BLaER1 treated with 17β-estradiol and CSF1 and Interleukin-3, amounts not matched to agents 10 nM and 100 nM (cell line): ENCODE measurements at regions not wholly inside any gene's neighbourhood (a gene's known extent, or its start where the extent isn't known, plus 50 kb on each side); places are given as distances from the start of the nearest gene placed in this dataset.
A peak's percentile ranks its signal among the peaks of the same experiment; 100 is the strongest.
"Not testable (repeated sequence)": the region's sequence is repeated elsewhere in the genome, so short reads cannot be mapped to it uniquely, and the experiment has no call there.

Experiments used
- H3K27ac ChIP-seq, 11 experiments: shearing (Covaris generic); formaldehyde crosslinking; 2 replicates each; pipeline ENCODE4 v1.8.1; 2022
- H3K27me3 ChIP-seq, 11 experiments: shearing (Covaris generic); formaldehyde crosslinking; 2 replicates each; pipeline ENCODE4 v1.8.1; 2022
- H3K36me3 ChIP-seq, 11 experiments: shearing (Covaris generic); formaldehyde crosslinking; 2 replicates each; pipeline ENCODE4 v1.8.1; 2022
- H3K4me1 ChIP-seq, 10 experiments: shearing (Covaris generic); formaldehyde crosslinking; 2 replicates each; pipeline ENCODE4 v1.8.1; 2022
- H3K4me2 ChIP-seq, 11 experiments: shearing (Covaris generic); formaldehyde crosslinking; 2 replicates each; pipeline ENCODE4 v1.8.1; 2022
- H3K4me3 ChIP-seq, 10 experiments: shearing (Covaris generic); formaldehyde crosslinking; 2 replicates each; pipeline ENCODE4 v1.8.1; 2022
- H3K9ac ChIP-seq, 11 experiments: shearing (Covaris generic); formaldehyde crosslinking; 2 replicates each; pipeline ENCODE4 v1.8.1; 2022
- H3K9me3 ChIP-seq, 11 experiments: shearing (Covaris generic); formaldehyde crosslinking; replicated peaks in 1 of 11; 2 replicates each; pipeline ENCODE4 v1.8.1; 2022
- H4K20me1 ChIP-seq, 11 experiments: shearing (Covaris generic); formaldehyde crosslinking; 2 replicates each; pipeline ENCODE4 v1.8.1; 2022
- Cebpa-rat ChIP-seq, 11 experiments: shearing (Covaris generic); IDR thresholded peaks; 2 replicates each; pipeline ENCODE4 v1.8.1; 2022

DNA sequence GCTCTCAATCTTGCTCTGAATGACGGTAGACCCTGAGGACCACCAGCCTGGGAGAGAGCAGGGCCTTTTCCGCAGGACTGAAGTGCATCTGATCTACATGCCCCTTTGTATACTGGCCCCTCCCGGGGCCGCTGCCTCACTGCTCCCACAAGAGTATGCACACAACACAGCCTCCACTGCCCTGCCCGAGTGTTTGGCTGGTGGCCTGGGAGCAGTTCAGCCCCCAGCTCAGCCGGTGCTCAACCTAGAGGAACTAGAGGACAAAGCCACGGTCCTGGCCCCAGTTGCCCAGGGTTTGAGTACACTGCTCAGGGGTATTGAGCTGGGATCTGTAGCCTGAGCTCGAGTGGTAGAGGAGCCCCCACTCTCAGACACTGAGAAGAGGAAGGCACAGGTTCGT lies 118.9 kb upstream of the CAB39 start:
- no peak for TF ChIP-seq Cebpa-rat (IDR thresholded peaks at IDR 0.05)
- Histone ChIP-seq H3K4me2 (peak overlapping the region in 6 of 11 experiments; percentile 5 to 43 (median 18); a peak in 6 of 22 replicates), H3K9ac (no peak overlapping the region), H3K4me1 (peaks cover 20 to 45% (median 23%) of the 10 kb centered on the region in 10 experiments), H3K36me3 (no peaks in the 10 kb centered on the region), H4K20me1 (no peaks in the 10 kb centered on the region), H3K27me3 (no peaks in the 10 kb centered on the region), H3K27ac (no peak overlapping the region; a peak in 1 of 22 replicates), H3K4me3 (no peak overlapping the region), H3K9me3 (peaks cover 0 to 6% (median 0%) of the 10 kb centered on the region in 11 experiments; a peak in 5 of 22 replicates)

DNA sequence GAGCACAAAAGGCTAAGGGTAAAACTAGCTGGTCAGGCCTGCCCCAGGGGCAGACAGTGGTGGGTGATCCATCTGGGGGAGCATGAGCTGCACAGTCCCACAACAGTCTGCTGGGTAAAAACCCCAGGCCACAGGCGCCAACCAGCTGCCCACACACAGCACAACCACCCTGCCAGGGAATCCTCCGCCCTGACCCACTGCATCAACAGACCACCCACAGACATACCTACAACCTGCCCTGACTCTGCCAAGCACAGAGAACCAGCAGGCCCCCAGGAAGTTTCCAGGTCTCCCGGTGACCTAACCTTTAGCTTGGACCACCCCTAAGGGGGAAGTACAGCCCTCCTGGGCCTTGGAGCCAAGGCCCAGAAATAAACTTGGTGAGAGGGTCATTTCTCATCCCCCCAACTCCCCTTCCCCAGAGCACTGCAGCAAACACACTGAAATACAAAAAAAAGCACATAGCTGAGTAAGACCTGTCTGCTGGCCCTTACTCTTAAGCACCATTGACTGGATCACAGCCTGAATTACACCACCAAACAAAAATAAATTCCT lies 118.3 kb upstream of the CAB39 start:
- H4K20me1 ChIP-seq, result no peaks in the 10 kb centered on the region
- H3K4me3 ChIP-seq, result no peak overlapping the region
- peak overlapping the region in 1 of 11 experiments; percentile 25; a peak in 1 of 22 replicates for H3K27ac ChIP-seq
- peaks cover 16 to 39% (median 18%) of the 10 kb centered on the region in 10 experiments for H3K4me1 ChIP-seq
- peak overlapping the region in 8 of 11 experiments; percentile 5 to 55 (median 36); a peak in 14 of 22 replicates for H3K4me2 ChIP-seq
- H3K9me3 ChIP-seq, result peaks cover 0 to 10% (median 4%) of the 10 kb centered on the region in 11 experiments; a peak in 9 of 22 replicates
- no peak for TF ChIP-seq Cebpa-rat (IDR thresholded peaks at IDR 0.05)
- no peaks in the 10 kb centered on the region for H3K27me3 ChIP-seq
- no peak overlapping the region for H3K9ac ChIP-seq
- H3K36me3 ChIP-seq, result no peaks in the 10 kb centered on the region

DNA sequence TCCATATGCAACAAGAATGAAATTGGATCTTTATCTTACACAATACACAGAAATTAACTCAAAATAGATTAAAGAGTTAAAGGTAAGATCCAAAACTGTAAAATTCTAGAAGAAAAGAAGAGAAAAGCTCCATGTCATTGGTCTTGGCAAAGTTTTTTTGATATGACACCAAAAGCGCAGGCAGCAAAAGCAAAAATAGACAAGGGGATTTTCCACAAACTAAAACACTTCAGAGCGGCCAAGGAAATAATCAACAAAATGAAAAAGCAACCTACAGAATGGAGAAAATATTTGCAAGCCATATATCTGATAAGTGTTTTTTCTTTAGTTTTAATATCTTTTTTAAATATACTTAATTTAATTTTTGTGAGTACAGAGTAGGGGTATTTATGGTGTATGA lies 112.8 kb upstream of the CAB39 start:
- H3K27ac ChIP-seq, result no peak overlapping the region
- peaks cover 14 to 27% (median 22%) of the 10 kb centered on the region in 10 experiments for H3K4me1 ChIP-seq
- no peak for TF ChIP-seq Cebpa-rat (IDR thresholded peaks at IDR 0.05)
- no peaks in the 10 kb centered on the region for H3K27me3 ChIP-seq
- no peak overlapping the region for H3K4me2 ChIP-seq
- H3K36me3 ChIP-seq, result no peaks in the 10 kb centered on the region
- H4K20me1 ChIP-seq, result no peaks in the 10 kb centered on the region
- no peak overlapping the region for H3K9ac ChIP-seq
- no peak overlapping the region for H3K4me3 ChIP-seq
- H3K9me3 ChIP-seq, result peaks cover 0 to 24% (median 6%) of the 10 kb centered on the region in 11 experiments; a peak in 9 of 22 replicates

DNA sequence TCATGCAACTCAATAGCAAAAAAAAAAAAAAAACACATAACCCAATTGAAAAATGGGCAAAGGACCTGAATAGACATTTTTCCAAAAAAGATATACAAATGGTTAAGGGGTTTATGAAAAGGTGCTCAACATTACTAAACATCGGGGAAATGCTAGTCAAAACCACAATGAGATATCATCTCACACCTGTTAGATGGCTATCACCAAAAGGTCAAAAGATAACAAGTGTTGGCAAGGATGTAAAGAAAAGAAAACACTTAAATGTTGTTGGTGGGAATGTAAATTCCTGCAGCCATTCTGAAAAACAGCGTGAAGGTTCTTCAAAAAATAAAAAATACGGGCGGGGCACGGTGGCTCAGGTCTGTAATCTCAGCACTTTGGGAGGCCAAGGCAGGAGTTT lies 112.4 kb upstream of the CAB39 start:
- no peak overlapping the region for H3K4me2 ChIP-seq
- no peaks in the 10 kb centered on the region for H4K20me1 ChIP-seq
- peaks cover 0 to 24% (median 6%) of the 10 kb centered on the region in 11 experiments; a peak in 9 of 22 replicates for H3K9me3 ChIP-seq
- H3K4me3 ChIP-seq, result no peak overlapping the region
- H3K36me3 ChIP-seq, result no peaks in the 10 kb centered on the region
- peaks cover 14 to 27% (median 22%) of the 10 kb centered on the region in 10 experiments for H3K4me1 ChIP-seq
- TF ChIP-seq Cebpa-rat (IDR thresholded peaks at IDR 0.05), result no peak
- H3K9ac ChIP-seq, result no peak overlapping the region
- no peaks in the 10 kb centered on the region for H3K27me3 ChIP-seq
- no peak overlapping the region for H3K27ac ChIP-seq

DNA sequence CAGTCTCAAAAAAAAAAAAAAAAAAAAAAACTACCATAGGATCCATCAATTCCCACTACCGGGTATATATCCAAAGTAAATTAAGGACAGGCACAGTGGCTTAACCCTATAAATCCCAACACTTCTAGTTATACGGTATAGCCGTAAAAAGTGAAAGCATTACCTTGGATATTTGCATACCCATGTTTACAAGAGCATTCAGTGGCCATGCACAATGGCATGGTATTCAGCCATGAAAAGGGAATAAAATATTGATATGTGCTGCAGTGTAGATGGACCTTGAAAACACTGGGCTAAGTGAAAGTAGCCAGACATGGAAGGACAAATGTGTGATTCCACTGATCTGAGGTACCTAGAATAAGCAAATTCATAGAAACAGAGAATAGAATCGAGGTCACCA lies 111.8 kb upstream of the CAB39 start:
- H3K9ac ChIP-seq, result no peak overlapping the region

DNA sequence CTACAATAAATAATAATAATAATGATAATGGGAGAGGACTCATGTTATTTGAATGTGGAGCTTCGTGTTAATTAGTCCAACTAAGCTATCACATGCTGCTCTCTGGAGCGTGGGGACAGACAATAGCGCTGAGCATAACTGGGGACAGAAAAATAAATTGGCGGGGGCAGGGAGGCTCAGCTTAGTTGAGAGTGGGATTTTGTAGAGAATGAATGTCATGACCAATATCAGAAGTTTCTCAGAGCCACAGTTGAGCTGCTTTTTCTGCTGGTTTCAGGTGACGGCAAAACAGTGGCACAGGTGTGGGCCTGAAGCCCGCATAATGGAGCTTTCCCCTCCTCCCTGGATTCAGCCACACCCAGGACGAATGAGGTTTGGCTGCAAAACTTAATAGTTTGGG lies 111.1 kb upstream of the CAB39 start:
- no peak for TF ChIP-seq Cebpa-rat (IDR thresholded peaks at IDR 0.05)
- Histone ChIP-seq H3K27ac (peak overlapping the region in 8 of 11 experiments; percentile 62 to 78 (median 67); a peak in 14 of 22 replicates), H3K36me3 (no peaks in the 10 kb centered on the region), H3K27me3 (no peaks in the 10 kb centered on the region), H3K4me3 (no peak overlapping the region), H4K20me1 (no peaks in the 10 kb centered on the region), H3K9ac (no peak overlapping the region), H3K4me2 (peak overlapping the region in 10 of 11 experiments; percentile 66 to 79 (median 73); a peak in 19 of 22 replicates), H3K4me1 (peaks cover 14 to 27% (median 22%) of the 10 kb centered on the region in 10 experiments), H3K9me3 (peaks cover 0 to 24% (median 6%) of the 10 kb centered on the region in 11 experiments; a peak in 9 of 22 replicates)

More for the DNA sequence above, 111.8 kb upstream of the CAB39 start:
- no peak overlapping the region for H3K27ac ChIP-seq
- peaks cover 0 to 24% (median 6%) of the 10 kb centered on the region in 11 experiments; a peak in 9 of 22 replicates for H3K9me3 ChIP-seq
- H4K20me1 ChIP-seq, result no peaks in the 10 kb centered on the region
- peaks cover 14 to 27% (median 22%) of the 10 kb centered on the region in 10 experiments for H3K4me1 ChIP-seq
- no peaks in the 10 kb centered on the region for H3K36me3 ChIP-seq
- no peak for TF ChIP-seq Cebpa-rat (IDR thresholded peaks at IDR 0.05)
- no peaks in the 10 kb centered on the region for H3K27me3 ChIP-seq
- no peak overlapping the region for H3K4me3 ChIP-seq
- H3K4me2 ChIP-seq, result peak overlapping the region in 1 of 11 experiments; percentile 71; a peak in 1 of 22 replicates

DNA sequence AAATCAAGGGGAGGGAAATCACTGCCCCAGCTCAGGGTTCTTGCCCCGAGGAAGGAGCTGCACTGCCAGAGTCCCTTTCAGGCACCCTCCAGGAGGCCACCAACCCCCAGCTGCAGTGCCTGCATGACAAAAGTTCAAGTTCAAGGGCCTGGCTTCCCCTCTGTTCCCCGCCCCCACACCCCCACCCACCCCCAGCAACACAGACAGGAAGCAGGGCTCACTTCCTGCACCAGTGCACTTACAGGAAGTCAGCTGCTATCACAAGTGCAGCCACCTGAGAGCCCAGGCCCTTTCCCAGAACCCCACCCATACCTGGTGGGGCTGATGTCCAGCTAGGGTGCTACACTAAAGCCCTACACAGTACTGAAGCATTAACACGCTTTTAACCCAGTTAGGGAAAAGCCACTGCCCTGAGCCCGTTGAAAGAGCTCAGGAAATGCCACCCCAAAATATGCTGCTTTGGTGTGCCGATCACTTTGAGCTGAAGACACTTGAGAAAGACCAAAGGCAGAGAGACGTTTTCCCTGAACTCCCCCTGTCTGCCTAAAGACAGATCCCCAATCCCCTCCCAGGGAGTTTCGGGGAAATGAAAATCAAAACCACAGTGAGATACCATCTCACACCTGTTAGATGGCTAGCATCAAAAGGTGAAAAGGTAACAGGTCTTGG lies 109.9 kb upstream of the CAB39 start:
- Histone ChIP-seq H3K27ac (peak overlapping the region in 10 of 11 experiments; percentile 45 to 78 (median 67); a peak in 20 of 22 replicates), H3K4me1 (peaks cover 14 to 27% (median 22%) of the 10 kb centered on the region in 10 experiments), H3K9ac (peak overlapping the region in 6 of 11 experiments; percentile 31 to 57 (median 46); a peak in 6 of 22 replicates), H3K4me3 (no peak overlapping the region), H4K20me1 (no peaks in the 10 kb centered on the region), H3K27me3 (no peaks in the 10 kb centered on the region), H3K4me2 (peak overlapping the region; percentile 60 to 79 (median 72)), H3K36me3 (no peaks in the 10 kb centered on the region), H3K9me3 (peaks cover 0 to 24% (median 6%) of the 10 kb centered on the region in 11 experiments; a peak in 9 of 22 replicates)
- TF ChIP-seq Cebpa-rat (IDR thresholded peaks at IDR 0.05), result no peak

DNA sequence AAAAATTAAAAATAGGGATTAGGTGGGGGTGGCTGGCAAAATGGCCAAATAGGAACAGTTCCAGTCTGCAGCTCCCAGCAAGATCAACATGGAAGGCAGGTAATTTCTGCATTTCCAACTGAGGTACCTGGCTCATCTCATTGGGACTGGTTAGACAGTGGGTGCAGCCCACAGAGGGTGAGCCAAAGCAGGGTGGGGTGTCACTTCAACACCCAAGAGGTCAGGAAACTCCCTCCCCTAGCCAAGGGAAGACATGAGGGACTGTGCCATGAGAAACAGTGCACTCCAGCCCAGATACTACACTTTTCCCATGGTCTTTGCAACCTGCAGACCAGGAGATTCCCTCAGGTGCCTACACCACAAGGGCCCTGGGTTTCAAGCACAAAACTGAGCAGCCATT lies 109.3 kb upstream of the CAB39 start:
- peak overlapping the region in 9 of 11 experiments; percentile 62 to 78 (median 67); a peak in 14 of 22 replicates for H3K27ac ChIP-seq
- not testable (repeated sequence) for H3K36me3 ChIP-seq, H3K27me3 ChIP-seq, H3K4me3 ChIP-seq, H4K20me1 ChIP-seq
- H3K9ac ChIP-seq, result peak overlapping the region in 1 of 11 experiments; percentile 57; a peak in 1 of 22 replicates
- H3K4me2 ChIP-seq, result peak overlapping the region; percentile 60 to 79 (median 72); a peak in 17 of 22 replicates
- H3K4me1 ChIP-seq, result peaks cover 14 to 27% (median 22%) of the 10 kb centered on the region in 10 experiments
- peaks cover under 1 to 24% (median 6%) of the 10 kb centered on the region in 11 experiments; a peak in 9 of 22 replicates for H3K9me3 ChIP-seq

DNA sequence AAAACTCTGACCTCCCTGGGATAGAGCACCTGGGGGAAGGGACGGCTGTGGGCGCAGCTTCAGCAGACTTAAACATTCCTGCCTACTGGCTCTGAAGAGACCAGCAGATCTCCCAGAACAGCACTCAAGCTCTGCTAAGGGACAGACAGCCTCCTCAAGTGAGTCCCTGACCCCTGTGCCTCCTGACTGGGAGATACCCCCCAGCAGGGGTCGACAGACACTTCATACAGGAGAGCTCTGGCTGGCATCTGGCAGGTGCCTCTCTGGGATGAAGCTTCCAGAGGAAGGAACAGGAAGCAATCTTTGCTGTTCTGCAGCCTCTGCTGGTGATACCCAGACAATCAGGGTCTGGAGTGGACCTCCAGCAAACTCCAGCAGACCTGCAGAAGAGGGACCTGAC lies 108.5 kb upstream of the CAB39 start:
- not testable (repeated sequence) for H3K9ac ChIP-seq, H3K36me3 ChIP-seq
- H3K27ac ChIP-seq, result peak overlapping the region in 2 of 11 experiments; percentile 68 to 74; a peak in 3 of 22 replicates

More for the DNA sequence above, 108.5 kb upstream of the CAB39 start:
- H3K4me3 ChIP-seq, H3K4me2 ChIP-seq, H3K27me3 ChIP-seq, H4K20me1 ChIP-seq: not testable (repeated sequence)
- H3K4me1 ChIP-seq, result peaks cover 14 to 27% (median 22%) of the 10 kb centered on the region in 10 experiments
- peaks cover 3 to 31% (median 11%) of the 10 kb centered on the region in 11 experiments; a peak in 13 of 22 replicates for H3K9me3 ChIP-seq
